Chondrocyte (in vitro differentiated cells): ENCODE measurements at regions not wholly inside any gene's neighbourhood (a gene's known extent, or its start where the extent isn't known, plus 50 kb on each side); places are given as distances from the start of the nearest gene placed in this dataset.

Source experiments
- DNase-seq: peaks from one replicate; pipeline ENCODE4 v3.0.0; 2021; ENCODE audit warnings: mixed read lengths, low spot score
- H3K27ac Mint-ChIP-seq: one replicate; pipeline ENCODE4 v1.8.0; 2021; ENCODE audit warnings: mild to moderate bottlenecking, moderate library complexity, mixed read lengths; ENCODE audit not compliant: unreplicated experiment
- H3K27me3 Mint-ChIP-seq: 2 replicates; pipeline ENCODE4 v1.8.0; 2021; ENCODE audit warnings: low read depth, mixed read lengths
- H3K36me3 Mint-ChIP-seq: 2 replicates; pipeline ENCODE4 v1.8.0; 2021; ENCODE audit warnings: low read depth, mixed read lengths
- H3K4me1 Mint-ChIP-seq: 2 replicates; pipeline ENCODE4 v1.8.0; 2021; ENCODE audit warnings: low read depth, mild to moderate bottlenecking, mixed read lengths
- H3K4me3 Mint-ChIP-seq: one replicate; pipeline ENCODE4 v1.8.0; 2021; ENCODE audit warnings: mild to moderate bottlenecking, moderate library complexity, mixed read lengths; ENCODE audit not compliant: unreplicated experiment
- H3K9me3 Mint-ChIP-seq: 2 replicates; pipeline ENCODE4 v1.8.0; 2021; ENCODE audit warnings: low read depth, mixed read lengths
- TF ChIP-seq, protein P1 (sequence below): fragments of 200-600 bp; sonication (generic); IDR thresholded peaks from 2 replicates; pipeline ENCODE4 v1.5.0; 2021; ENCODE audit warnings: antibody characterized with exemption, mild to moderate bottlenecking, moderate library complexity

DNA sequence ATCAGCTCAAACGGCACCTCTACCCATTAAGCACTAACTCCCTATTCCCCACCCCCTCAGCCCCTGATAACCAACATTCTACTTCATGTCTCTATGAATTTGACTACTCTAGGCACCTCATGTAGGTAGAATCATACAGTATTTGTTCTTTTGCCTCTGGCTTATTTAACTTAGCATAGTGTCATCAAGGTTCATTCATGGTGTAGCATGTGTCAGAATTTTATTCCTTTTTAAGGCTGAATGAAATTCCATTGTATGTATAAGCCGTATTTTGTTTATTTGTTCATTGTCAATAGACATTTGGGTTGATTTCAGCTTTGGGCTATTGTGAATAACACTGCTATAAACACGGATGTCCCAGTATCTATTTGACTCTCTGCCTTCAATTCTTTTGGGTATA, 794.9 kb upstream of the SOX9 start:
- no peaks in the 10 kb centered on the region for H3K27me3 Mint-ChIP-seq
- no peaks in the 10 kb centered on the region for H3K36me3 Mint-ChIP-seq
- peaks cover 15% of the 10 kb centered on the region for H3K4me1 Mint-ChIP-seq

DNA sequence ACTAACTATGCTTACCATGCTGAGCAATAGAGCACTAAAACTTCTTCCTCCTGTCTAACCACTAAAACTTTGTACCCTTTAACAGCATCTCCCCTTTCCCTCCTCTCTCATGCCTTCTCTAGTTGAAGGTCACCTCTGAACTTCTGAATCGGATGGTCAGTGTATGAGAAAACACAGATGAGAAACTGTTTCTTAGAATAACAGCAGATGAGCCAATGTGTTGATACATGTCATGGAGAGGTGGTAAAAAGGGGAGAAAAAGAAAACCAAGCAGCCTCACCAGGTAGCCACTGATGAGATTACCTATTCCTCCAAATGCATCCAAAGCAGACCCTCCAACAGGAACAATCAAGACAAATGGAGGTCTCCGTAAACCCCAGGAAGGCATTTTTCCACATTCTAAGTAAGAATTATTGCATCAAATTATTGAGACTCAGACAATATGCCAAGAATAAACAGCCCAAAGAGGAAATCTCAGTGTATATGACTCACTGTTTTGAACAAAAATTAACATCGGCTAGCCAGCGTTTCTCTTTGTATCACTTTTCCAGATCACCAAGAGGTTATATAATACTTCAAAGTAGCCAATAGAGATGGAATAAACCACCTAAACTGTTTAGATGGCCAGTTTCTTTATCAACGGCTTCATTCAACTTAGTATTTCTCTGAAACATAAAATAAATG, 793.3 kb upstream of the SOX9 start:
- H3K4me3 Mint-ChIP-seq, result no peak overlapping the region
- no peaks in the 10 kb centered on the region for H3K27me3 Mint-ChIP-seq
- H3K36me3 Mint-ChIP-seq, result no peaks in the 10 kb centered on the region
- TF ChIP-seq, protein P1, sequence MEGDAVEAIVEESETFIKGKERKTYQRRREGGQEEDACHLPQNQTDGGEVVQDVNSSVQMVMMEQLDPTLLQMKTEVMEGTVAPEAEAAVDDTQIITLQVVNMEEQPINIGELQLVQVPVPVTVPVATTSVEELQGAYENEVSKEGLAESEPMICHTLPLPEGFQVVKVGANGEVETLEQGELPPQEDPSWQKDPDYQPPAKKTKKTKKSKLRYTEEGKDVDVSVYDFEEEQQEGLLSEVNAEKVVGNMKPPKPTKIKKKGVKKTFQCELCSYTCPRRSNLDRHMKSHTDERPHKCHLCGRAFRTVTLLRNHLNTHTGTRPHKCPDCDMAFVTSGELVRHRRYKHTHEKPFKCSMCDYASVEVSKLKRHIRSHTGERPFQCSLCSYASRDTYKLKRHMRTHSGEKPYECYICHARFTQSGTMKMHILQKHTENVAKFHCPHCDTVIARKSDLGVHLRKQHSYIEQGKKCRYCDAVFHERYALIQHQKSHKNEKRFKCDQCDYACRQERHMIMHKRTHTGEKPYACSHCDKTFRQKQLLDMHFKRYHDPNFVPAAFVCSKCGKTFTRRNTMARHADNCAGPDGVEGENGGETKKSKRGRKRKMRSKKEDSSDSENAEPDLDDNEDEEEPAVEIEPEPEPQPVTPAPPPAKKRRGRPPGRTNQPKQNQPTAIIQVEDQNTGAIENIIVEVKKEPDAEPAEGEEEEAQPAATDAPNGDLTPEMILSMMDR, result no peak
- DNase-seq, result no peak
- peaks cover 15% of the 10 kb centered on the region for H3K4me1 Mint-ChIP-seq
- peak overlapping the region; percentile 59 for H3K27ac Mint-ChIP-seq
- H3K9me3 Mint-ChIP-seq, result no peaks in the 10 kb centered on the region

More for the DNA sequence above, 794.9 kb upstream of the SOX9 start:
- H3K9me3 Mint-ChIP-seq, result no peaks in the 10 kb centered on the region
- DNase-seq, result no peak
- no peak overlapping the region for H3K27ac Mint-ChIP-seq
- no peak overlapping the region for H3K4me3 Mint-ChIP-seq
- TF ChIP-seq, protein P1, result no peak

DNA sequence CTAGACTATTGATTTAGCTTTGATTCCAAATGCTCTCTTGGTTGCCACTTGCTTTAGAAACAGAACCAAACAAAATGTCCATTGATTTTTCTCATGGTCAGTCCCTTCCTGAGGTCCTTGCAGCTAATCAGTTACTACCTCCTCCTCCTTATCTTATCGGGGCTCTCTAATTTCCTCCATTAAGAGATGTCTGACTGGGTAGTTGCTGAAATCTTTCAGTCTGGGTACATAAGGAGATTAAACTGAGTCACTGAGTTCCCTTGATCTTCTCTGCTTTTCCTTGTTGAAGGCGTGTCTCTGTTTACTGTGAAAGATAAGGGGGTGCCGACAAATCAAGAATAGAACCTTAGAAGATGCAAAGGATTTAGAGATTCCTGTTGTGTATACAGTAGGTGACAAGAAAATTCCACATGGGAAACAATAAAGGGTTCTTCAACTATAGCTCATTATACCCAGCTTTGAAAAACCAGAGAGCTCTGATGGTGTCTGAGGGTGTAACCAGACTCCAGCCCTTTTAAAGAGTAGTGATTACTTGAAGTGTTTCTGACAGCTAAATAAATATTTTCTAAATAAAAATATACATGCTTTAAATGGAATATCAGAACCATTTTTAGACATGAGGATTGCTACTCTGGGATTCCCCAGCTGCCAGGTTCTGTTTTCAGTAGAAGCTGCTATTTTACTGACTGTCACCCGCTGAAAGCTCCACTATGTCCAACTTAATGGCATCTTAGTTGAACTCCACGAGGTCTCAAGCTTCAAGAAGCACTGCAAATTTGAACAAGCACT, 791.3 kb upstream of the SOX9 start:
- DNase-seq, result no peak
- H3K27me3 Mint-ChIP-seq, result no peaks in the 10 kb centered on the region
- H3K36me3 Mint-ChIP-seq, result no peaks in the 10 kb centered on the region
- peak overlapping the region; percentile 71 for H3K27ac Mint-ChIP-seq
- no peak overlapping the region for H3K4me3 Mint-ChIP-seq
- TF ChIP-seq, protein P1, result no peak
- peaks cover 25% of the 10 kb centered on the region for H3K4me1 Mint-ChIP-seq
- no peaks in the 10 kb centered on the region for H3K9me3 Mint-ChIP-seq

DNA sequence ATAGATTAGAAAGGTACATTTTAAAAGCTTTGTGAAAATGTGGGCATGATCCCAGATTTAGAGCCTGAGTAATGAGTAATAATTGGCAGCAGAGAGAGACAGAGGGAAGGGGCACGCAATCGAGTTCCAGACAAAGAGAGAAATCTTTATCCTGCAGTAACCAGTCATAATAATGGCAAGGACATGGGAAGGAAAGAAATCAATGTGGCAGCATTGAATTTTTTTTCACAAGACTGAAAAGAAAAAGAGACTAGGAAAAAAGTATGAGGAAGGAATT, 790.8 kb upstream of the SOX9 start:
- Mint-ChIP-seq H3K4me3 (no peak overlapping the region), H3K36me3 (no peaks in the 10 kb centered on the region), H3K27me3 (no peaks in the 10 kb centered on the region), H3K27ac (peak overlapping the region; percentile 71), H3K4me1 (peaks cover 28% of the 10 kb centered on the region), H3K9me3 (no peaks in the 10 kb centered on the region)
- TF ChIP-seq, protein P1, result no peak
- DNase-seq, result no peak

DNA sequence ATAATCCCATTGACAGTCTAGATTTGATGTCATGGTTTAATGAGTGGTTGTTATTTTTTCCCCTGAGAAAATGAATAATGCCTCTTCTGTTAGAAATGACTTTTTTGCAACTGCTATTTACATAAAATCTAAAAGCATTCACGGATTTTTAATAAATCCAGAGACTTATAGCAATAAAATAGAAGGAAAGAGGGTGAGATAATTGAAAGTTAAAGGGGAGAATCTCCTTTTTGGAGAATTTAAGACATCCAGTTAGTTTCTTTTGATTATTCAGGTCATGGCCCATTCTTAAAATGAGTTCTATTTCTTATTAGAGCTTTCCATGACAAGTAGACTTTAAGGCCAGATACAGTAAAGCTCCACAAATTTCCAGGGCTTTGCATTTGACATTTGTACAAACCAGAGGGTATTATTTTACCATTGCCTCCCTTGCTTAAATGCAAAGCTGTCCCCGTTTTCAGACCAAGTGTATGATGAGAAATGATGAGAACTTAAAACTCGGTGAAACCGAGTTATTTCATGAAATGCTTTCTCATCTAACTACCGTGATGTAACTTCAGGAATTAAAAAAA, 789.0 kb upstream of the SOX9 start:
- TF ChIP-seq, protein P1, result no peak
- Mint-ChIP-seq H3K4me1 (peaks cover 33% of the 10 kb centered on the region), H3K27ac (no peak overlapping the region), H3K4me3 (no peak overlapping the region), H3K36me3 (no peaks in the 10 kb centered on the region), H3K27me3 (no peaks in the 10 kb centered on the region), H3K9me3 (no peaks in the 10 kb centered on the region)
- no peak for DNase-seq
